ENCODE measurements at regions not wholly inside any gene's neighbourhood (a gene's known extent, or its start where the extent isn't known, plus 50 kb on each side); places are given as distances from the start of the nearest gene placed in this dataset.

DNA sequence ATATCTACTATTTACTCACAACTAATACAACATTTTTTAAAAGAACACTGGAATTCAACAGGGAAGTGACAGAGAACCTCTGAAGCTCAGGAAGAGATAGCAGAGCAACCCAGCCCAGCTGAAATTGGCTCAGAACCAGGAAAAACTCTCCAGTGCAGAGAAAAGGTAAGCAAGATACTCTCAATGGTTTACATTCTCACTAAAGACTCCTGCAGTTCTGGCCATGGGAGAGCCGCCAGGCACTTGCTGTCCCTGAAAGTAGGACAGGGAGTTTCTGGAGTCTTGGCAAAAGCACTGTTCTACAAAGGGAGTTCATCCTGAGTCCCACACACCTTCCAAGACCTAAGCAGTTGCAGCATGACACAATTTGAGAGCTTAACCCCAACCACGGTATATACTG, 330.8 kb downstream of the TRIM36 start:
- TF ChIP-seq, protein P1, sequence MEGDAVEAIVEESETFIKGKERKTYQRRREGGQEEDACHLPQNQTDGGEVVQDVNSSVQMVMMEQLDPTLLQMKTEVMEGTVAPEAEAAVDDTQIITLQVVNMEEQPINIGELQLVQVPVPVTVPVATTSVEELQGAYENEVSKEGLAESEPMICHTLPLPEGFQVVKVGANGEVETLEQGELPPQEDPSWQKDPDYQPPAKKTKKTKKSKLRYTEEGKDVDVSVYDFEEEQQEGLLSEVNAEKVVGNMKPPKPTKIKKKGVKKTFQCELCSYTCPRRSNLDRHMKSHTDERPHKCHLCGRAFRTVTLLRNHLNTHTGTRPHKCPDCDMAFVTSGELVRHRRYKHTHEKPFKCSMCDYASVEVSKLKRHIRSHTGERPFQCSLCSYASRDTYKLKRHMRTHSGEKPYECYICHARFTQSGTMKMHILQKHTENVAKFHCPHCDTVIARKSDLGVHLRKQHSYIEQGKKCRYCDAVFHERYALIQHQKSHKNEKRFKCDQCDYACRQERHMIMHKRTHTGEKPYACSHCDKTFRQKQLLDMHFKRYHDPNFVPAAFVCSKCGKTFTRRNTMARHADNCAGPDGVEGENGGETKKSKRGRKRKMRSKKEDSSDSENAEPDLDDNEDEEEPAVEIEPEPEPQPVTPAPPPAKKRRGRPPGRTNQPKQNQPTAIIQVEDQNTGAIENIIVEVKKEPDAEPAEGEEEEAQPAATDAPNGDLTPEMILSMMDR (conservative IDR thresholded peaks at IDR 0.05 in 1 of 2, IDR thresholded peaks at IDR 0.05 in 1 of 2; ENCODE audit: extremely low read depth in 1 of 2, insufficient read depth in 1 of 2, low read depth in 1 of 2, low read length in 2 of 2), result no peak
- TF ChIP-seq EZH2 (IDR thresholded peaks at IDR 0.05; ENCODE audit: borderline replicate concordance, low read length), result no peak
